ENCODE measurements at regions not wholly inside any gene's neighbourhood (a gene's known extent, or its start where the extent isn't known, plus 50 kb on each side); places are given as distances from the start of the nearest gene placed in this dataset.

- no peak overlapping the region for H3K4me2 ChIP-seq (ENCODE audit: insufficient read depth in 1 of 2, low read depth in 2 of 2, low read length in 2 of 2)
- FAIRE-seq = no peak
- no peaks in the 10 kb centered on the region for H3K4me1 ChIP-seq (replicated peaks in 1 of 4; ENCODE audit: control insufficient read depth in 3 of 4, insufficient read depth in 4 of 4, low read length in 3 of 4)
- H2AFZ ChIP-seq (ENCODE audit: low read length) = no peak overlapping the region
- H4K5ac ChIP-seq (ENCODE audit: insufficient read length, low read depth, low read length) = no peak overlapping the region
- H2BK120ac ChIP-seq (replicated peaks; ENCODE audit: low read depth, low read length) = no peak overlapping the region
- no peaks in the 10 kb centered on the region for H3K79me1 ChIP-seq (ENCODE audit: low read depth, low read length)
- 92% methylated on average over 6 of the region's 12 CpGs; no CpG with 5 or more reads in 1 of the 2 experiments for WGBS, 2 experiments (ENCODE audit: extremely low coverage in 1 of 2, insufficient coverage in 1 of 2, insufficient read length in 1 of 2, insufficient replicate concordance in 2 of 2, low coverage in 1 of 2, low lambda C conversion rate in 2 of 2, missing lambda C conversion rate in 1 of 2)
- no peaks in the 10 kb centered on the region for H3K79me2 ChIP-seq (ENCODE audit: control insufficient read depth in 1 of 2, insufficient read depth in 2 of 2, low read length in 2 of 2)
- no peak overlapping the region for H2BK20ac ChIP-seq (ENCODE audit: low read length)
- TF ChIP-seq TAF1 (IDR thresholded peaks at IDR 0.05; ENCODE audit: low read depth, low read length) (no peak), PHF8 (conservative IDR thresholded peaks at IDR 0.05; ENCODE audit: low read depth, low read length) (no peak), SIRT6 (IDR thresholded peaks at IDR 0.05; ENCODE audit: low read length) (no peak)
- H3K9me3 ChIP-seq (ENCODE audit: insufficient read depth in 2 of 2, low read depth in 1 of 2, low read length in 1 of 2) = no peaks in the 10 kb centered on the region
- no peak overlapping the region for H2AK5ac ChIP-seq (ENCODE audit: low read depth, low read length)
- H4K20me1 ChIP-seq (replicated peaks in 1 of 2; ENCODE audit: control insufficient read depth in 1 of 2, insufficient read depth in 2 of 2, low read length in 2 of 2) = no peaks in the 10 kb centered on the region
- no peak overlapping the region for H3K4ac ChIP-seq (replicated peaks; ENCODE audit: insufficient read length, low read depth, low read length)
- no peaks in the 10 kb centered on the region for H3K27me3 ChIP-seq (replicated peaks in 1 of 4; ENCODE audit: control insufficient read depth in 3 of 4, extremely low read depth in 1 of 4, insufficient read depth in 3 of 4, low read length in 3 of 4)
- H3K36me3 ChIP-seq (ENCODE audit: control insufficient read depth in 2 of 4, insufficient read depth in 4 of 4, low read length in 3 of 4) = no peaks in the 10 kb centered on the region
- no peak overlapping the region for H3K56ac ChIP-seq (replicated peaks; ENCODE audit: insufficient read length, low read depth, low read length)
- no peak overlapping the region for H3K18ac ChIP-seq (ENCODE audit: extremely low read depth, low read length)
- no peak overlapping the region for H2BK15ac ChIP-seq (ENCODE audit: low read length)
- DNase-seq (ENCODE audit: low read depth in 1 of 2, low spot score in 2 of 2) = no peak
- H2BK5ac ChIP-seq (ENCODE audit: low read depth, low read length) = no peak overlapping the region
- ChIA-PET CTCF (ENCODE audit: partially characterized antibody) (no interaction called here), POLR2A (ENCODE audit: partially characterized antibody) (no interaction called here)
- no peak overlapping the region for H4K8ac ChIP-seq (ENCODE audit: extremely low read depth, insufficient read depth, low read length)
- no peak overlapping the region for H3K4me3 ChIP-seq (ENCODE audit: extremely low read depth in 1 of 4, insufficient read depth in 2 of 4, low read depth in 3 of 4, low read length in 4 of 4)
- H3K9ac ChIP-seq (replicated peaks in 1 of 4; ENCODE audit: extremely low read depth in 1 of 4, low read depth in 3 of 4, low read length in 3 of 4) = no peak overlapping the region
- no peaks in the 10 kb centered on the region; the same call in 1 of the 2 replicates for H3K23me2 ChIP-seq (ENCODE audit: low read depth, low read length)
- no peak overlapping the region for H2BK12ac ChIP-seq (ENCODE audit: low read depth, low read length)
- no peak overlapping the region for H3K23ac ChIP-seq (ENCODE audit: insufficient read length)
- no peak overlapping the region for H4K91ac ChIP-seq (replicated peaks; ENCODE audit: insufficient read length, low read length)
- no peak overlapping the region for H3K27ac ChIP-seq (ENCODE audit: low read depth, low read length)
- no peak overlapping the region for H3K14ac ChIP-seq (ENCODE audit: insufficient read length)
These were observed 145.5 kb upstream of the FGF13 start for GRCh38 chrX:138856881-138857604.
